Dermis microvascular lymphatic vessel endothelial cell (primary cell): ENCODE measurements at regions not wholly inside any gene's neighbourhood (a gene's known extent, or its start where the extent isn't known, plus 50 kb on each side); places are given as distances from the start of the nearest gene placed in this dataset.

Source experiments
- DNase-seq, 2 donors: peaks; one replicate each; pipeline versions ENCODE4 v3.0.0 to v3.0.0-alpha.2; 2010; ENCODE audit warnings: low read depth in 2 of 2

DNA sequence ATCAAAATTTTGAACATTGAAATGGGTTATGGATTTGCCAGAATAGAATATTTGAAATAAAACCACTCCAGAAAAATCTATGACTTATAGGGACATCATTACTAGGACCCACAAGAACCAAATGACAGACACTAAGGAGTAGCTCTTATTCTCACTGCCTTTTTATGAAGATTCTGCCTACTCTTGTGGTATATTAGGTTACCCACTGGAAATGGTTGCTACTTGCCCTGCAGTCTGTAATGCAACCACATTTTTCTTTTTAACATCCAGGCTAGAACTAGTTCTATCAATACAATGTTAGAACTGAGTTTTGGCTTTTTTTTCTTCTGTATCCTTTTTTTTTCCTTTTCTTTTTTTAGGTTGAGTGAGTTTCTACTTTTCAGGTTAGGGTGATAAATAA, 158.9 kb downstream of the PPP1R2C start:
- DNase-seq = no peak

GRCh38 chrX:42616981-42617380, 161.0 kb downstream of the PPP1R2C start:
- DNase-seq = no peak

GRCh38 chrX:42615161-42615563, 162.8 kb downstream of the PPP1R2C start:
- DNase-seq = no peak

GRCh38 chrX:42606591-42606990, 171.4 kb downstream of the PPP1R2C start:
- no peak for DNase-seq

DNA sequence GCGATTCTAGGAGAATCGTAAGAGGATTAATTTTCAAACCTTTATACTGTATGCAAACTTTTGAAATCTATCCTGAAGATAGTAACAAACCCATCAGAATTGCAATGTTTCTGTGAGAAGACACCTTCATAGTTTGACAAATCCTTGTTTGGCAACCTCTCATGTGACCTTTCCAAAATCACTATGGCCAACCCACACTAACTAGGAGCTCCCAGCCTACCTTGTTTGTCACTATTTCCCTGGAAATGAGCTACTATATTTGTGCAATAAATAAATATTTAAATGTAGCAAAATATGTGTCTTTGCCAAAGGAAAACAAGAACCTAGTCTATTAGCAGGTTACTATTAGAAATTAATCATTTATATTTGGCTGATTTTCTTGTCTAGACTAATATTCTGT, 173.7 kb downstream of the PPP1R2C start:
- no peak for DNase-seq

GRCh38 chrX:42603016-42603415, 174.9 kb downstream of the PPP1R2C start:
- DNase-seq = no peak

DNA sequence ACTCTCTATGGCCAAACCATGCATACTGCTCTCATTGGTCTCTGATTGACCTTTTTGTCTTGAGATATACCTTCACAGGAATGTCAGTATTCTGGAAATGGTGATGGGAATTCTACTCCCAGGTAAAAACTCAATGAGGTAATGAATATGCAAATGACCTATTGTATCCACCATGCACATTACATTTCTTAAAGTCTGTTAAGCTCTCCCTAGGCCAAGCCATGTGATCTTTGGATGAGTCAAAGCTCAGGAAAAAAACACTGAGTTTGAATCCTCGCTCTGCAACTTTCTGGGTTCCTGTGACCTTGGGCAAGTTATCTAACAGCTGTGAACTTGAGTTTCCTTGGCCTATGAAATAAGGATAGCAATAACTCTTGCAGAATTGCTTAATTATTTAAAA, 175.4 kb downstream of the PPP1R2C start:
- no peak for DNase-seq

DNA sequence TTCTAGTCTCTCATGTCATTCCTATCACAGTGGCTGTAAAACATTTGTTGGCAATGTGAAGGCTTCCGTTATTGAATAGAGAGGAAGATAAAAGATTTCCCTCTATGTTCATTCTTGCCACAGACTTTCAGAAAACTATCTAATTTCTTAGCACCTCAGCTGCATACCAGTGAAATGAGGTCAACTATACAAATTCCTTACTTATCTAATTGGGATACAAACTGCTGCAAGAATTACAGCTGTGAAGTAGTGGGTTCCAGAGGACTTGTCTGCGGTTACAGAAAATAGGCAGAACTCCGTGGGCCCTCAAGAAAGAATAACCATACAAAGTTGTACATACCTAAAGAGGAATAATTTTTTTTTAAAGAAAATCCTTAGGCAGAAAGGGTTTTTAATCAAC, 175.8 kb downstream of the PPP1R2C start:
- no peak for DNase-seq

- no peak for DNase-seq
Observed at GRCh38 chrX:42597481-42597880, 180.5 kb downstream of the PPP1R2C start.

GRCh38 chrX:42585842-42586621, 191.9 kb downstream of the PPP1R2C start:
- peak in 1 of 2 donors; percentile 40 for DNase-seq

DNA sequence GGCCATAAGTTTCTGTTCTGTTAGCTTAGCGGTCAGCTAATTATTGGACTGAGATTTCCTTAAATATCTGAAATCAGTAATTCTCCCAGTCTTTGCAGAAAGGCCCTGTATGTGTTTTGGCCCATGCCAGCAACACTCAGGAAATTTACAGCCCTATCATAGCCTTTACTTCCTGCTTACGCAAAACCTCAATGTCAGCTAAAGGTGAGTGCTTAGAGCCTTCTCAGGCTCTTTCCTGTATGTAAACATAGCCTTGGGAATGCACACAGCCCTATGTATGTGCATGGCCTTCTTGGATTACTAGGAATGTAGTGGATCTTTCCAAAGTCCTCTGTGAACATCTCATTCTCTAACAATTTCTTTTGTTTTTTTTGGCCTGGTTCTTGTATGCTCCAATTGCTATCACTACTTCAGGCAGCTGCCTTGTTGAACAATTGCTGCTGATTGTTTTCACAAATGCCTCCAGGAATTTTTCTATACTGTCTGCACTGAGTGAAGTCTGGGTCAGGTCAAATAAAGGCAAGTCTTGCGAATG, 200.0 kb downstream of the PPP1R2C start:
- DNase-seq = peak in 1 of 2 donors; percentile 59

- no peak for DNase-seq
Observed at GRCh38 chrX:42567268-42567667, 210.7 kb downstream of the PPP1R2C start.

DNA sequence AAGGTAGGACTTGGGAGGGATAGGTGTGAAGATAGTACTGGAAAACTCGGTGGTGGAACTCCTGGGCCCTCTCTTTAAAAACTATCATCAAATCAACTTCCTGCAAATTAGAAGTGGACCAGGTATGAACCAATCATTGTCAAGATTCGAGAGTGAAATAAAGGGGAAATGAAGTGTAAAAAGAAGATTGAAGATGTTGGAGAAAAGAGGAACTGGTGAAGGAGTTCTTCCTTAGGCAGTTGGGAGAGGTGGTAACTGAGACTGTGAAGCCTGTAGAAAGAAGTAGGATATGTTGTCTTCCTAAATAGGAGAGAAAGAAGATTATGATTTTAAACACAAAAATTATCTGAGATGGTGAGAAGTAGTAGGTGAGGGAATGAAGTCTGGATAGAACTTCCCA, 212.2 kb downstream of the PPP1R2C start:
- no peak for DNase-seq

DNA sequence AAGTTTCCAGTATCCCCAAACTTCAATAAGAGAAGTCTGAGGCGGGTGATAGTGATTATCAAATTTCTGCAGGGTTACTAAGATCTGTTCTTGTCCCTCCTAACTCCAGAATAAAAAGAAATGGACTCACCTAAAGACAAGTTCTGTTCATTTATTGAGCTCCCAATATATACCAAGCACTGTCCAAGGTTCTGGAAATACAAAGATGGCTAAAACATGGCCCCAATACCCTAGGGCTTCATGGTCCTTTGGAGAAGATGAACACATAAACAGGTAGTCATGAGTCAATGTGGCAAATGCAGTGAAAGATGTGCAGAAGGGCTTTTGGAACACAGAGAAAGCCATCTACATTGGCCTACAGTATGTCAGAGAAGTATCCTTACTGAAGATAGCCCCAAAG, 231.2 kb downstream of the PPP1R2C start:
- no peak for DNase-seq

- no peak for DNase-seq
Observed at GRCh38 chrX:42544883-42545282, 233.1 kb downstream of the PPP1R2C start.

DNA sequence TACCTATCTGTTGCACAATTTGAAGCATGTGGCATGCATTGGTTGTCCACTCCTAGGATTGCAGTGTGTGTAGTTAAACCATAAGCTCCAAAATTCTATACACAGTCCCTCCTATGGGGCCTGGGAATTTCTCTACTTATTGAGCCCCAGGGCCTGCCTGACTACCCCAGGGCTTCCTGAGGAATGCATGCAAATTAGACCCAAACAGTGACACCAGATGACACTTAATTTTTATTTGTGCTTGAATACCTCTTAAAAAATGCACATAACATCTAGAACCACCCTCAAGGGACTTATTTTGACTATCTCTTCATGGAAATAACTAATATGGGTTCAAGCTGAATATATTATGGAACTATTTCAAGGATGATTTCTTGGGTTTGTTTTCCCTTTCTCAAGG, 236.4 kb downstream of the PPP1R2C start:
- DNase-seq = no peak

DNA sequence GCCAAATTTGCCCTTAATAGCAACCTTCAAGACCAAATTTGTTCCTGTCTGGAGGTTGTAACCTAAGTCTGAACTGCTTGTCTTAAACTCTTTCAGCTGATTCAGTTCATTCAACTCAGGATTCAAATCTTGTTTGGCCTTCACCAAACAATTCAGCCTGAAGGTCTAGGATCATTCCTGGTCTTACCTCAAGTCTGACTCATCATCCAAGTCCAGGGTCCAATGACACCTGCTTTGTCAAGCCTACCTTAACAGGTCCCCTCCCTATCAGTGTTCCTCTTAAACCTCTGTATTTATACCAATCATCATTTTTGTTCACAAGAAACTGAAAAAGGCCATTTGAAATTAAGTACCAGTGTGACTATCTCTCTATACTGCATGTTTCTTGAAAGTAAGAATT, 237.8 kb downstream of the PPP1R2C start:
- no peak for DNase-seq

DNA sequence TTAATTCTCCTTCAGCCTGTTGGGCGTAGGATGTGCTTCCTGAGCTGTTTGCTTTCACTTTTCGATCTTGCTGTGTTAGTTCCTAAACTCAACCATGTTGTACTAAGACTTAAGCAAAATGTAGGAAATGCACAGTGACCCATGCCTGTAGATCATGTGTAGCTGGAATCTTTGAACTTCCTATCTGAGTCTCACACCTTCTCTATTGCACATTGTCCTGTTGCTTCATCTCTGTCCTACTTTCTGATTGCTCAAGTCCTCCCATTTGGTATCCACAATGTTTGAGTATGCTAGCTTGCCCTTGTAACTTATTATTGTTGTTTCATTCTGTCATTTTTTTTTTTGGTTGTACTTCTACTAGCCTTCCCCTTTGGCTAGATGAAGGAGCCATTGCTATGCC, 239.6 kb downstream of the PPP1R2C start:
- no peak for DNase-seq

- no peak for DNase-seq
Observed at GRCh38 chrX:42536286-42536685, 241.7 kb downstream of the PPP1R2C start.

GRCh38 chrX:42535233-42535632, 242.7 kb downstream of the PPP1R2C start:
- no peak for DNase-seq

DNA sequence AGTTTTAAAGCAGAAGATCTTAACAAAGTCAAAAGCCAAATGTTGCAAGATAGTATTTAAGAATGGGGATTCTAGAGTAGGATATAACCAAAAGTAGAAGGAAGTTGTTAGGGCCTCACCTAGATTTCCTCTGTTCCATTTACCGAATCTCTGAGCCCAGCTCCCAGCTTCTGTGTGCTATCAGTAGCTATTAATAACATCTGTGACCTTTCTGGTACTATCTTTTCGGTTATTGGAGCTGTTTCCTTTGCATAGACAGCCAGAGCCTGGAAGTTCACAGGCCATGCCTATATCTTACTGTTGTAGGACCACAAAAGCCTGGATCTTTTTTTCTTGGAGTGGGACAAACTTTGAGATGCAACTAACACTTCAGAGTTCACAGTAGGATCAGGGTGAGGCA, 244.2 kb downstream of the PPP1R2C start:
- no peak for DNase-seq

DNA sequence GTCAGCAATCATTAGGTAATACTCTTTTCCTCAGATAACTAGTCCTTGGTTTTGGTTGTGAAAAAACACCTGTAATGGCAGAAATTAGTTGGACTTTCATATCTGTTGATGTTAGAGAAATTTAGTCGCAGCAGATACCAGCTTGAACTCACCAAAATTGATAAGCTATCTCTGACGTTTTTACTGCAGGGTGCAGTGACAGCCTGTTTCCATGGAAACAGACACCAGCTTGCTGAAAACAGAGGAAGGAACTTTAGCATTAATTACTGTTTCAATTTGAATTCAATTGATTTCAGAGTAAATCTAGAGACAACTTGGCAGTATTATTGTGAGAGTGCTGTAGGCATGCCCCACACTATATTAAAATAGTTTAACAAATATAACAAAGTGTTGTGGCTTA, 246.5 kb downstream of the PPP1R2C start:
- DNase-seq = no peak

DNA sequence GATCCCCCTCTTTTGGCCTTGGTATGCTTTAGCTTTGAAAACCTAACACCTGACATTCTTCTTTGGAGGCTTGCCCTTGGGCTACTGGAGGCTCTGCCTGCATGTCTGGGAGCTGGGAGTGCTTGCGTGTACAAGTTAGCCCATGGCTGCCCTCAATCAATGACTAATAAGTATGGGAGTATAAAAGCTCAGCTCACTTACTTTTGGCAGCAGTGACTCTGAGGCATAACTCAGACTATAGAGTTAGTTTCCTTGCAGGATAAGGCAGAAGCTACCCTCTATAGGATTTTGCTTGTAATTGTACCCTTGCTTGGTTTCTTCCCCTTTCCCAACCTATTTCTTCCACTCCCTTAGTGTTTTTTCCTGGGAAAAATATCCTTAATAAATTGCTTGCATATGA, 247.9 kb downstream of the PPP1R2C start:
- DNase-seq = no peak

GRCh38 chrX:42524379-42524778, 253.6 kb downstream of the PPP1R2C start:
- DNase-seq = no peak
